GM21423 (cell line): ENCODE measurements at regions not wholly inside any gene's neighbourhood (a gene's known extent, or its start where the extent isn't known, plus 50 kb on each side); places are given as distances from the start of the nearest gene placed in this dataset.

ENCODE experiments used
- ATAC-seq: cut with Tn5 transposase; IDR thresholded peaks from one replicate; pipeline ENCODE4 v1.9.1; 2021; ENCODE audit warnings: mild to moderate bottlenecking, moderate library complexity; ENCODE audit not compliant: unreplicated experiment

DNA sequence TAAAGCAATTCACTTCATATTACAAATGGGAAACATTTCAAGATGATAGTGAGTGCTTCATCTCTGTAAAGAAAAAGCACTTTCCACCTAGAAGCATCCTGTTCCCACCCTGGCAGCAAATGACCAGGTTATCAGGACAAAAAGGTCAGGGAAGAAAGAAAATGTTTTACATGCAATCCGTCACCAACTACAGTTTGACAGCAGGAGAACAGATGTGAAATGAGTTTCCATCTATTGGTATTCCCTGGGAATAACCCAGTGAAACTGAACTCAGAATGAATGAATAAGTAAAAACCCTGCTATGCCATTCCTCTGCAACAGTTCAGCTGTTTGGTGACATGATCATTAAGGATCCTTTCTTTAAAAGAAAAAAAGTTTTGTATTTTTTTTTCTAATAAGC is 67.6 kb downstream of the HTR1A start:
- no peak for ATAC-seq

- no peak for ATAC-seq
Observed at GRCh38 chr5:63878788-63879187, 83.5 kb downstream of the HTR1A start.

- no peak for ATAC-seq
Observed at GRCh38 chr5:63877961-63878360, 84.3 kb downstream of the HTR1A start.

- ATAC-seq: no peak
Observed at GRCh38 chr5:63860379-63860778, 101.9 kb downstream of the HTR1A start.

DNA sequence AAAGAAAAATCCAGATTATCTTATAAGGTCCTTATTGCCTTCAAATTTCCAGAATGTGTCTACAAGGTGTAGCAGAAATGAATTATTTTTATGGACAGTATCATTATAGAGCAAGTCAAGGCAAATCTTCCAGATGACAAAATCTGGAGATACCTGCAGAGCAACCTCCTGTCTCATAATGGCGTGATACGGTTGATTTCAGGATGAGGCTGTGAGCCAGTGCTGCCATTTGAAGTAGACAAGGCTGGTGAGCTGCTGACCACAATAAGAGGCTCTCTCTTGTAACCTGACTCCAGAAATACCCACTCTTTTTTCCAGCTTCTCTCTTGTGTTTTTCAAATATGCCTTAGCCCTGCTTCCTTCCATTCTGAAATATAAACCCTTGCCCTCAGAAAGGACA is 108.2 kb downstream of the HTR1A start:
- ATAC-seq: no peak

DNA sequence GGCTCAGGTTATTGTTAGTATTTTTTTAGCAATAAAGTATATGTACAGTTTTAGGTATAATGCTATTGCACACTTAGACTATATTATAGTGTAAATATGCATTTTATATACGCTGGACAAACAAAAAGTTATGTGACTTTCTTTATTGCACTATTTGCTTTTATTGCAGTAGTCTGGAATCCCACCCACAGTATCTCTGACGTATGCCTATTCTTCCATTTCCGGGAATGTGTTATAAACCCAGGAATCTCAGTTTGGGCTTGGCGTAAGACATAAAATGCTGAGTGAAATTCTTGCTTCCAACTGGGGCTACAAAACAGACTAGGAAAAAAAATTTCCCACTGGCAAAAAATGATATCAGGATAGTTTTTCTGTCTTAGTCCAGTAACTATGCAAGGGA is 119.1 kb downstream of the HTR1A start:
- ATAC-seq: no peak

DNA sequence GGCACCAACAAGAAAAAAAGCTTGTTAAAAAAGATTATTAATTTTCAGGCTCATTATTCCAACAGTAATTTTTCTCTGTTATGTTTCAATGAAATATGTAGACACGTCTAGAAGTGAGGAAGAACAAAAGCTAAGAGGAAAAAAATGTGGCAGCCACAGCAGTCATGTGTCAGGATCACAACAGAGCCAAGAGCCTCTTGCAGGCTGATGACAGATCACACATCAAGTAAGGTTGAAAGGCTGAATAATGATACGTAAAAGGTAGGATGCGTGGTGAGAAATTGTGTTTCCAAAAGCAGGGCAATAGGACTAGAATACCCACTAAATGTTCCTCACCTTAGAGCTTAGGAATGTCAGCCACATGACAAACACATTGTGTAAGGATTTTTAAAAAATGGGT is 124.8 kb downstream of the HTR1A start:
- ATAC-seq: no peak

GRCh38 chr5:63831381-63831780 is 130.9 kb downstream of the HTR1A start:
- ATAC-seq: no peak

GRCh38 chr5:63825984-63826383 is 136.3 kb downstream of the HTR1A start:
- ATAC-seq: no peak

- ATAC-seq: no peak
Observed at GRCh38 chr5:63823583-63823982, 138.7 kb downstream of the HTR1A start.

GRCh38 chr5:63822614-63823013 is 139.6 kb downstream of the HTR1A start:
- ATAC-seq: no peak

GRCh38 chr5:63820577-63820976 is 141.7 kb downstream of the HTR1A start:
- ATAC-seq: no peak

DNA sequence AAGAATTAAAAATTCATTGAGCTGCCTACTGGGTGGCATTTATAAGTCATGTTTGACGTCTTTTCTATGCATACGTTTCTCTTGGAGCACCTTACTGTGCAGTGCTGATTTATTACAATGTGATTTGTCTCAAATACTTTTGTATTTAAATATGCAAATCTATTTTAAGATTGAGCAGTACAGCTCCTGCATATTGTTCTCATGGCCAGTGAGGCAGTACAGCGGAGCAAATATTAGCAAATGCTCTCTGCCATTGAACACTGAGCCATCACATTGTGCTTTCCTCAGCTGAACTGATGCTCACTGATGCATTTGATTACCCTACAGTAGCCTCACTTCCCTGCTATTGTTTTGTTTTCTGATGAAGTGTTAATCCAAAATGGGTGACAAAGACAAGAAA is 149.6 kb downstream of the HTR1A start:
- ATAC-seq: no peak

GRCh38 chr5:63811961-63812360 is 150.3 kb downstream of the HTR1A start:
- no peak for ATAC-seq

- ATAC-seq: no peak
Observed at GRCh38 chr5:63811286-63811685, 151.0 kb downstream of the HTR1A start.

DNA sequence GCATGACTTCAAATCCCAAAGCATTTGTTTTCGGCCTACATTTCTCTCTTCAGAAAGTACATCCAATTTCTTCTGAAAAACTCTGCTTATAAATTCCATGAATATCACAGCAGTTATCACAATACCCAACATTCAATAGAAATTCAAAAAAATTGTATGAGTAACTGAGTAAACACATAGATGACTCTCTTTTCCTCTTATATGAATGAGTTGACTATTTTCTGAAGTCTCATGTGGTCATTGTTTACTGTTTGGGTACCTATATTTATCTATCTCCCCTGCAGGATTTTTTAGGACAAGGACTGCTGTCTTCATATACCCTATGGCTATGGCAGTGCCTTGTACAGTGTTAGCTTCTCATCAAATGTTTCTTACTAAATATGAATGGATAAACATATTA is 157.1 kb downstream of the HTR1A start:
- ATAC-seq: no peak

DNA sequence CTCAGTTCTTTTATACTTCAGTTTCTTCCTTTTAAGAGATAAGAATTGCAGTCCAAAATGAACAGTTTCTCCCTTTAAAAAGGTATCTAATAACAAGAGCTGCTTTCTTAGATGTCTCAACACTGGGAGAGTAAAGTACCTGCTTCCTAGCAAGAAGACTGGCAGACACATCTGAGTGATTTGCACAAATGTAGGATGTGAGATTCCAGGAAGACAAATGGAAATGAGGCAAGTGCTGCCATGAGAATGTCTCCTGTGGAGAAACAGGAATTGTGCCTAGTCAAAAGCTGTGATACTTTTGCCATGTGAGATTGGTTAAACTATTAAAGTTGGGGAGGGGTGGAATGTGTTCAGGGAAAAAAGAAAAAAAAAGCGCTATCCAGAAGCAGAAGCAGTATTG is 159.1 kb downstream of the HTR1A start:
- no peak for ATAC-seq

GRCh38 chr5:63794979-63795378 is 167.3 kb downstream of the HTR1A start:
- no peak for ATAC-seq

GRCh38 chr5:63794296-63794695 is 167.9 kb downstream of the HTR1A start:
- no peak for ATAC-seq

- ATAC-seq: no peak
Observed at GRCh38 chr5:63774939-63775338, 187.3 kb downstream of the HTR1A start.

DNA sequence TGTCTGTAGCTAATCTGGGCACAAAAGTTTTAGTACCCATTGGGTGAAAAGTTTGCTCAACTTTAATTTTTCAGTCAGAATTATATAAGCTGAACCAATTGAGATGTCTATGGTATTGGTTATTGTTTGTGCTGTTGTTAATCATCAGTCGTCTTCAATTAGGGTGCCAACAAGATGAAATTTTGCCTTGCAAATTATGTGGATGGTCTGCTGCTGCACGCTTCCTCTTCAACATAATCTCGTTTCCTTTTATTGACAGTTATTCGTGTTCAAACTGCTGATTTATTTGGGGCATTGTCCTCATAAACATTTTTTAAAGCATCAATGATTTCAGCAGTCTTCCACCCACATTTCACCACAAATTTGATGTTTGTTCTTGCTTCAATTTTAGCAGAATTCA is 194.0 kb downstream of the HTR1A start:
- ATAC-seq: no peak

DNA sequence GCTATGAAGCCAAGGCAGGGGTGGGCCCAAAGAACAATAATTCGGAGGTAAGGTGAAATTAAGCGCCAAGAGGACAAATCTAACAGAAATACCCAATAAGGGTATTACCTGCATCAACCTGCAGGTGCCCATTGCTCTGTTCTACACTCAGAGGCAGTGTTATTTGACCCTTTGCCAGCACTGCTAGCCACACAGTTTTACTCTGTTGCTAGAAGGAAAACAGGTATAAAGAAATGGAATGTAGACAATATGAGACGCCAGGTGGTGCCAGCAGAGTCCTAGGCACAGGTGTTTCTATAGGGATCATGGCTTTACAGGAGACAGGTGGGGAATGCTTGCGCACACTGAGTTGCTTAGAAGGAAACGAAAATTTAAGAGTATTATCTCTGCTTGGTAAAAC is 201.3 kb downstream of the HTR1A start:
- ATAC-seq: no peak

DNA sequence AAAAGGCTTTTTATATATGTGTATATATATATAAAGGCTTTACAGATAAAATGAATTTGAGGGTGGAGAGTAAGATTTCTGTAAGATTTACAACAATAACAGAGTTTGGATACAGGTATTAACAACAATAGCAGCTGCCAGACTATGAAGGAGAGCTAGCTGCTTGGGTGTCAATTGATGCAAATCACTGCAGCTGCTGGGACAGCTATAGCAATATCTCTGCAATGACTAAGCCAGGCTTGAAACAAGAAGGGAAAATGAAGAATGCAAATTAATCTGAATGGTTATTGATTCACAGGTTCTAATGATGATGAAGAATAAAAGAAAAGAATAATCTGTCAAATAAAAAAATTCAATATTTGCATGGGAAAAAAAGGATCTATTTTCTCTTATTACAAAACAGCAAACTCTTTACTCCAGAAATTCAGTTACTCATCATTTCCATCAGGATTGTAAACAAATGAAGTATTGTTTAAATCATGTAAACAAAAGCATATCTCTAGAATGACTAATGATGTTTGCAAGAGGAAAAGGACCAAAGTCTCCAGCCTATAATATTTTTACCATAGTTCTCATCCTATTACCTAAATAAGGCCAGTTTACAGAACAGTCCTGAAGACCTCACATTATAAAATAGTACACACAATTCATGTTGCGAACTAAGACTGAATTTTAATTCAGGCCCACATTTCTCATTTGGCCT is 219.0 kb downstream of the HTR1A start:
- no peak for ATAC-seq
